ENCODE measurements at regions not wholly inside any gene's neighbourhood (a gene's known extent, or its start where the extent isn't known, plus 50 kb on each side); places are given as distances from the start of the nearest gene placed in this dataset.
A peak's percentile ranks its signal among the peaks of the same experiment; 100 is the strongest.

DNA sequence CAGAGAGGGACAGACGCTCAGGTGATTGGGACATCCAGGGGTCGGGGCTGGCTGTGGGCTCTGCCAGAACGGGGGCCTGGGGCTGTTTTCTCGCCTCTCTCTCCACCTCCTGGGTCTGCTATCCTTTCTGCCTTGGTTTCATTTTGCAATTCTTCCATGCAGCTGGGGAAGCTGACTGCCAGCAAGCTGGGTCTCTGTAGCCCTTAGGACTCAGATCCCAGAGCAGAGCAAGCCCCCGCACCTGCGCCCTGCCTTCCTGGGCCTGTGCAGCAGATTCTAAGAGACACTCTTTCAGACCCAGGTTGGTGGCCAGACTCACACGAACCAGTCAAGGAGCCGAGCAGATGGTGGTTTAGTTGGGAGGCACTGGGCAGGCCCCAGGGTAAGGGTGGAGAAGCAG lies 59.1 kb upstream of the GRPEL1 start:
- no peak for DNase-seq

DNA sequence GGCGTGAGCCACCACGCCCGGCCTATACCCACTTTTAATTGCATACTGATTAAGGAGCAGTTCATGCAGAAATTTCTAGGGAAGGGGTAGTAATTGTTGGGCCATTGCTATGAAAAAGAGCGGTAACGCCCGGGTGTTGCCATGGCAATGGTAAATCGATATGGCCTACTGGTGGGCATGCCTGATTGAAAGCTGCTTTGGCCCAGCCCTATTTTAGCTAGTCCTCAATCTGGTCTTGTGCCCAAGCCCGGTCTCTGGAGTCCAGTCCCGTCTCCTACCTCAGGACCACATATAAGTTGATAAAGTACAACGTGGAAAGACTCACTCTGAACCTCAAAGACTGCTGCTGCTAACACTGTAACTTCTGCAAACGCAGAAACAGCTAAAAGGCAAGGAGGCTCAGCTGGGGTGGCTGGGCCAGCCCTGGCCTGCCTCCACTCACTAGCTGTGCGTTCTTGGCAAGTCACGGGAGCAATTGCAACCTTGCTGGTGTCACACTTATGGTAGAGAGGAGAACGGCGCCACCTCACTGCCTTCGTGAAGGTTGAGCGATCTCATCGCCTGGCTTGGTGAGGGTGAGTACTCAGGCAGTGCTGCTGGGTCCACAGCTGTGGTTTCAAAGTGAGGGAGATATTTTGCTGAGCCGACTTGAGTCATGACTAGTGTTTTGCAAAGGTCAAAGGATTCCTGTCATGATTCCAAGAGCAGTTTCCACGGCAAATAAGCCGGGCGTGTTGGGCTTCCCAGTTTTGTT lies 57.0 kb upstream of the GRPEL1 start:
- DNase-seq, result peak; percentile 68

DNA sequence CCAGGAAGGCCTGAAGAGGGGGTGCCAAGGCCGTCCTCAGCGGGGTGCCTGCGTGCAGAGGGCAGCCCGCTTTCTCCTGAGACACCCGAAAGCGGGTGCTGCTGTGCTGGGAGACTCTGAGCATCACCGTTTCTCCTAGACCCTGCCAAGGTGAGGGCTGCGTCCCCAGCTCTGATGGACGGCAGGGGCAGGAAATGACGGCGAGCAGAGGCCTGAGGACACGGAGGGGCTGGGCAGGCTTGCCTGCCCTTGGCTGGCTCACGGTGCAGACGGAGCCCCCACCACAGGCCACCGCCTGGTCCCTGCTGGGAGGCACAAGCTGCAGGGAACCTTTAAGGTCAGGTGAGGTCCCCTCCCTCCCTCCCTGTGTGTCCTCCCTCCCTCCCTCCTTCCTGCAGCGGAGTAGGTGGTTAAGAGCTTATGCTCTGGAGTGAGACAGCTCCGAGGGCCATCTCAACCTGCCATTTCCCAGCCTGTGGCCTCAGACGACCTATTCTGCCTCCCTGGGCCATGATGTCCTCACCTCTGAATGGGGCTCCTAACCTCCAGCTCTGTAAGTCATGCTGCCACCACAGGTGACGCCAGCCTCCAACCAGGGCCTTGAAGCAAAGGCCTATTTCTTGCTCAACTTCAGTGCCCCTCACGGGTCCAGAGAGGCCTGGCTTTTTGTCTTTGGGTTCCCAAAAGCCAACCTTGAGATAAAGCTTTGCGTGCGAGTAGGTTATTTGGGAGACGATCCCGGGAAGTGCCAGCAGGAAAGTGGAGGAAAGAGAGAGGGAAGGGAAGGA lies 54.2 kb upstream of the GRPEL1 start:
- no peak for DNase-seq

DNA sequence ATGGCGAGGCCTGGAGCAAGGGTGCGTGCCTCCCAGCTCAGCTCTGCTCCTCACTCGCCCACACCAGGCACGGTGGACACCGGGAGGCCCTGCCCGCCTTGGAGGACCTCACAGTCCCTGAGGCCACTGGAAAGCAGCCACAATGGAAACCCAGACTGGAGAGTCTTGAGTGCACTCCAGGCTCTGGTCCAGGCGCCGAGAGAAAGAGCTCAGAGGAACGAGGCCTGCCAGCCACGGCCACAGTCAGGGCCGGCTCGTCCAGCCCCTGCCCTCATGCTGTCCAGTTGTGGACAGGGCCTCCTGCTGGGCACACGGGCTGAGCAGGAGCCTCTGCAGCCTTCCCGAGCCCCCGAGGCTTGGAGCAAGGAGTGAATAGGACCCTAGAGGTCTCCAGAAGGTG lies 53.3 kb upstream of the GRPEL1 start:
- DNase-seq, result peak; percentile 50

DNA sequence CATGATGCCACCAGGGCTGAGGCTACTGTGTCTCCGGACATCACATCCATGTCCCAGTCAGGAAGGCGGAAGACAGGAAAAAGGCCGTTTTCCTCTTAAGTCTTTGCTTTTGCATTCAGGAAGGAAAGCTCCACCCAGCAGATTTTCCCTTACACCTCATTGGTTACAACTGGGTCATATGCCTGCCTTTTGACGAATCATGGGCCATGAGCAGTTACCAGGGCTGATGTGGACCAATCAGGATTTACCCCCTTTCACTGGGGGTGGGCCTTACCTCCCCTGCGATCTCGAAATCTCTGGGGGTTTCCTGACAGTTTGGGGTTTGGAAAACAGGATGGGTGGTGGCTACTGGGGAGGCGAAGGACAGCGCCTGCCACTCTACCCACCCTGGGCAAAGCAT lies 52.5 kb upstream of the GRPEL1 start:
- no peak for DNase-seq

DNA sequence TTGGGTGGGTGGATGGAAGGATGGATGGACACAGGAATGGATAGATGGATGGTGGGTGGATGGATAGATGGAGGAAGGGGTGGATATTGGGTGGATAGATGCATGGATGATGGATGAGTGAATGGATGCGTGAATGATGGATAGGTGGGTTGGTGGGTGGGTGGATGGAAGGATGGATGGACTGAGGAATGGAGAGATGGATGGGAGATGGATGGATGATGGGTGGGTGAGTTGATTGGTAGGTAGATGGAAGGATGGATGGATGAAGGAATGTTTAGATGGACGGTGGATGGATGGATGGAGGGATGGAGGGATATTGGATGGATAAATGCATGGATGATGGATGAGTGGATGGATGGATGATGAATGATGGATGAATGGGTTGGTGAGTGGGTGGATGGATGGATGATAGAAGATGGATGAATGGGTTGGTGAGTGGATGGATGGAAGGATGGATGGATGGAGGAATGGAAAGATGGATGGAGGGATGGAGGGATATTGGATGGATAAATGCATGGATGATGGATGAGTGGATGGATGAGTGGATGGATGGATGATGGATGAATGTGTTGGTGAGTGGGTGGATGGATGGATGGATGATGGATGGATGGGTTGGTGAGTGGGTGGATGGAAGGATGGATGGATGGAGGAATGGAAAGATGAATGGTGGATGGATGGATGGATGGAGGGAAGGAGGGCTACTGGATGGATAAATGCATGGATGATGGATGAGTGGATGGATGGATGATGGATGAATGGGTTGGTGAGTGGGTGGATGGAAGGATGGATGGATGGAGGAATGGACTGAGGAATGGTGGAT lies 50.4 kb upstream of the GRPEL1 start:
- no peak for DNase-seq

Data from femur (tissue), 1 donor.